Loucy (cell line): ENCODE measurements at regions not wholly inside any gene's neighbourhood (a gene's known extent, or its start where the extent isn't known, plus 50 kb on each side); places are given as distances from the start of the nearest gene placed in this dataset.

Source experiments
- H2AFZ ChIP-seq: fragments of 200-600 bp; sonication (generic); 2 replicates; pipeline ENCODE4 v1.6.0; 2016; ENCODE audit warnings: antibody characterized with exemption, mild to moderate bottlenecking, low read length, moderate library complexity
- H3F3A ChIP-seq: fragments of 200-600 bp; 2 replicates; pipeline ENCODE4 v1.6.0; 2016; ENCODE audit warnings: antibody characterized with exemption, low read depth, mild to moderate bottlenecking
- H3K27me3 ChIP-seq: fragments of 200-600 bp; sonication (generic); 2 replicates; pipeline ENCODE4 v1.6.1; 2014; ENCODE audit warnings: low read length, mild to moderate bottlenecking; ENCODE audit not compliant: insufficient read depth, poor library complexity, severe bottlenecking
- H3K36me3 ChIP-seq: fragments of 200-600 bp; sonication (generic); 2 replicates; pipeline ENCODE4 v1.6.1; 2016; ENCODE audit warnings: low read length; ENCODE audit not compliant: insufficient read depth
- H3K4me1 ChIP-seq: fragments of 200-600 bp; sonication (generic); 2 replicates; pipeline ENCODE4 v1.5.1; 2014; ENCODE audit warnings: low read length, mild to moderate bottlenecking; ENCODE audit not compliant: insufficient read depth, poor library complexity, severe bottlenecking
- H3K4me2 ChIP-seq: fragments of 200-600 bp; sonication (generic); 2 replicates; pipeline ENCODE4 v1.6.0; 2014; ENCODE audit warnings: antibody characterized with exemption, low read length, low read depth, mild to moderate bottlenecking; ENCODE audit not compliant: poor library complexity, severe bottlenecking
- H3K4me3 ChIP-seq: fragments of 200-600 bp; sonication (generic); 2 replicates; pipeline ENCODE4 v1.5.1; 2014; ENCODE audit warnings: low read length, mild to moderate bottlenecking, mixed read lengths; ENCODE audit not compliant: poor library complexity, severe bottlenecking
- H3K79me2 ChIP-seq: fragments of 200-600 bp; sonication (generic); 2 replicates; pipeline ENCODE4 v1.6.1; 2014; ENCODE audit warnings: low read length; ENCODE audit not compliant: insufficient read depth
- H3K9ac ChIP-seq: fragments of 200-600 bp; sonication (generic); 2 replicates; pipeline ENCODE4 v1.6.0; 2014; ENCODE audit warnings: mild to moderate bottlenecking, low read depth, low read length, moderate library complexity; ENCODE audit not compliant: poor library complexity, severe bottlenecking
- H3K9me2 ChIP-seq: fragments of 200-600 bp; sonication (generic); replicated peaks from 2 replicates; pipeline ENCODE4 v1.6.1; 2016; ENCODE audit warnings: low read depth, low read length, mixed read lengths
- H3K9me3 ChIP-seq: fragments of 200-600 bp; sonication (generic); 2 replicates; pipeline ENCODE4 v1.6.1; 2014; ENCODE audit warnings: mild to moderate bottlenecking, antibody characterized with exemption, low read length, low read depth; ENCODE audit not compliant: insufficient read depth
- H4K20me1 ChIP-seq: fragments of 200-600 bp; sonication (generic); 2 replicates; pipeline ENCODE4 v1.6.0; 2014; ENCODE audit warnings: antibody characterized with exemption, low read length, mild to moderate bottlenecking; ENCODE audit not compliant: insufficient read depth, poor library complexity, severe bottlenecking
- EZH2phosphoT487 ChIP-seq: fragments of 200-600 bp; IDR thresholded peaks from 2 replicates; pipeline ENCODE4 v1.6.1; 2018; ENCODE audit warnings: antibody characterized with exemption, mild to moderate bottlenecking, moderate library complexity, borderline replicate concordance
- TF ChIP-seq, protein P1 (sequence below): fragments of 200-600 bp; sonication (generic); conservative IDR thresholded peaks from 2 replicates; pipeline ENCODE4 v1.5.1; 2014; ENCODE audit warnings: mild to moderate bottlenecking, antibody characterized with exemption, low read length

GRCh38 chr1:25104932-25105561, 127.3 kb downstream of the SYF2 start:
- Histone ChIP-seq H3K9me2 (no peaks in the 10 kb centered on the region), H3K4me3 (no peak overlapping the region), H3F3A (no peaks in the 10 kb centered on the region), H3K4me2 (no peak overlapping the region), H3K36me3 (no peaks in the 10 kb centered on the region), H3K9ac (no peak overlapping the region), H3K9me3 (peaks cover 11% of the 10 kb centered on the region; the same call in 1 of the 2 replicates), H2AFZ (no peak overlapping the region), H3K4me1 (peaks cover 10% of the 10 kb centered on the region), H4K20me1 (no peaks in the 10 kb centered on the region), H3K27me3 (no peaks in the 10 kb centered on the region), H3K79me2 (no peaks in the 10 kb centered on the region)
- TF ChIP-seq, protein P1, sequence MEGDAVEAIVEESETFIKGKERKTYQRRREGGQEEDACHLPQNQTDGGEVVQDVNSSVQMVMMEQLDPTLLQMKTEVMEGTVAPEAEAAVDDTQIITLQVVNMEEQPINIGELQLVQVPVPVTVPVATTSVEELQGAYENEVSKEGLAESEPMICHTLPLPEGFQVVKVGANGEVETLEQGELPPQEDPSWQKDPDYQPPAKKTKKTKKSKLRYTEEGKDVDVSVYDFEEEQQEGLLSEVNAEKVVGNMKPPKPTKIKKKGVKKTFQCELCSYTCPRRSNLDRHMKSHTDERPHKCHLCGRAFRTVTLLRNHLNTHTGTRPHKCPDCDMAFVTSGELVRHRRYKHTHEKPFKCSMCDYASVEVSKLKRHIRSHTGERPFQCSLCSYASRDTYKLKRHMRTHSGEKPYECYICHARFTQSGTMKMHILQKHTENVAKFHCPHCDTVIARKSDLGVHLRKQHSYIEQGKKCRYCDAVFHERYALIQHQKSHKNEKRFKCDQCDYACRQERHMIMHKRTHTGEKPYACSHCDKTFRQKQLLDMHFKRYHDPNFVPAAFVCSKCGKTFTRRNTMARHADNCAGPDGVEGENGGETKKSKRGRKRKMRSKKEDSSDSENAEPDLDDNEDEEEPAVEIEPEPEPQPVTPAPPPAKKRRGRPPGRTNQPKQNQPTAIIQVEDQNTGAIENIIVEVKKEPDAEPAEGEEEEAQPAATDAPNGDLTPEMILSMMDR: no peak
- no peak for TF ChIP-seq EZH2phosphoT487

DNA sequence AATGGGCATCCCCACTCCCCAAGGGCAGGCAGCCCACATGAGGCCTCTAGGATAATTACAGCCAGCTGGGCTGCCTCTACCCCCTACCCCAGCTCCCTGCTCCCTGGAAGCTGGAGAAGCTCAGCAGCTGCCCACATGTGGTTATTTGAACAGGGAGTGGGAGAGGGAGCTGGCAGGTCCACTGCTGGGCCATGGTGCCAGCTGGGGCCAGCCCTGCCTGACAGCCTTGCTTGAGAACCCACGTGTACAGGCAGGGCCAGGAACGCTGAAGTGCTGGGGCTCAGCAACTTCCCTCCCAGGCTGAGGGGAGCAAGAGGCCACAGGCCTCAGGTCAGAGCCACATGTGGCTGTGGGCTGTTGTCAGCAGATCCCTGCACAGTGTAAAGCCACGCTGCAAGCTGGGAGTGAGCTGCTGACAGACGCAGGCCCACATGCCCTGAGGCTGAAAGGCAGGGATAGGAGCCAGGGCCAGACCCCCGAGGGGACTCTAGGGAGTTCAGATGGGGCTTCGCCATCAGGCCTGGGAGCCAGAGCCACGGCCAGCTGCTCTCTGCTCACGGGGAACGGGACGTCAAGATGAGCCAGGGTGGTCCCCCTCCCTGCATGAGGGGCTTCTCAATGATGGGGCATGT, 129.0 kb downstream of the SYF2 start:
- H2AFZ ChIP-seq: no peak overlapping the region

GRCh38 chr1:25100151-25100833, 132.0 kb downstream of the SYF2 start:
- H2AFZ ChIP-seq: peak overlapping the region; percentile 62; the same call in 1 of the 2 replicates
- H3K9ac ChIP-seq: no peak overlapping the region
- peak overlapping the region; percentile 24 for H3K4me2 ChIP-seq
- H3K79me2 ChIP-seq: no peaks in the 10 kb centered on the region
- no peak overlapping the region for H3K4me3 ChIP-seq
- H3K9me3 ChIP-seq: no peaks in the 10 kb centered on the region
- H4K20me1 ChIP-seq: no peaks in the 10 kb centered on the region
- TF ChIP-seq, protein P1: no peak
- TF ChIP-seq EZH2phosphoT487: no peak
- H3K36me3 ChIP-seq: no peaks in the 10 kb centered on the region
- H3K27me3 ChIP-seq: no peaks in the 10 kb centered on the region
- no peaks in the 10 kb centered on the region for H3K9me2 ChIP-seq
- H3F3A ChIP-seq: peaks cover 5% of the 10 kb centered on the region; the same call in 1 of the 2 replicates
- peaks cover 38% of the 10 kb centered on the region for H3K4me1 ChIP-seq

More for the DNA sequence above, 129.0 kb downstream of the SYF2 start:
- no peaks in the 10 kb centered on the region for H3K36me3 ChIP-seq
- no peak overlapping the region for H3K9ac ChIP-seq
- TF ChIP-seq EZH2phosphoT487: no peak
- no peak overlapping the region for H3K4me3 ChIP-seq
- peaks cover 23% of the 10 kb centered on the region for H3K4me1 ChIP-seq
- no peaks in the 10 kb centered on the region for H4K20me1 ChIP-seq
- no peaks in the 10 kb centered on the region for H3K79me2 ChIP-seq
- no peaks in the 10 kb centered on the region for H3K9me2 ChIP-seq
- H3K27me3 ChIP-seq: no peaks in the 10 kb centered on the region
- no peaks in the 10 kb centered on the region for H3F3A ChIP-seq
- H3K9me3 ChIP-seq: no peaks in the 10 kb centered on the region
- no peak overlapping the region for H3K4me2 ChIP-seq
